ENCODE measurements at regions not wholly inside any gene's neighbourhood (a gene's known extent, or its start where the extent isn't known, plus 50 kb on each side); places are given as distances from the start of the nearest gene placed in this dataset.

DNA sequence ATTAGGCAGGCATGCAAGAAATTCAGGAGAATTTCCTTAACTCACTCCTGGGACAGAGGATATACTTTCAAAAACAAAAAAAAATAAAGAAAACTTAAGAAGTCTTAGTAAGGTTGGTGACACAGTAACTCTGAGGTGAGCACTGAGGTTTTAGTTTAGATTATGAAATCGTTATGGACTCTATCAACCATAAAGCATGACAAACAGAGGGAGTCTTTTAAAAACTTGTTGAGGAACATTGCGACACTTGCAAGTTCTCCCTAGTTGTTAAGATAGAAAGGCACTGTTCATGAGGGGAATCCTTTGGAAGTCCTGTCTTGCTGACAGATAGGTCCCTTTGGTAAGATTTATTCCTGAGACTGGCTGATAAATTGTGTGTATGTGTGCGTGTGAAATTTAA is 194.3 kb upstream of the ERBB4 start:
- no peak for DNase-seq
- no peaks in the 10 kb centered on the region for H3K27me3 Mint-ChIP-seq (ENCODE audit: low read depth, poor library complexity)
- TF ChIP-seq, protein P1, sequence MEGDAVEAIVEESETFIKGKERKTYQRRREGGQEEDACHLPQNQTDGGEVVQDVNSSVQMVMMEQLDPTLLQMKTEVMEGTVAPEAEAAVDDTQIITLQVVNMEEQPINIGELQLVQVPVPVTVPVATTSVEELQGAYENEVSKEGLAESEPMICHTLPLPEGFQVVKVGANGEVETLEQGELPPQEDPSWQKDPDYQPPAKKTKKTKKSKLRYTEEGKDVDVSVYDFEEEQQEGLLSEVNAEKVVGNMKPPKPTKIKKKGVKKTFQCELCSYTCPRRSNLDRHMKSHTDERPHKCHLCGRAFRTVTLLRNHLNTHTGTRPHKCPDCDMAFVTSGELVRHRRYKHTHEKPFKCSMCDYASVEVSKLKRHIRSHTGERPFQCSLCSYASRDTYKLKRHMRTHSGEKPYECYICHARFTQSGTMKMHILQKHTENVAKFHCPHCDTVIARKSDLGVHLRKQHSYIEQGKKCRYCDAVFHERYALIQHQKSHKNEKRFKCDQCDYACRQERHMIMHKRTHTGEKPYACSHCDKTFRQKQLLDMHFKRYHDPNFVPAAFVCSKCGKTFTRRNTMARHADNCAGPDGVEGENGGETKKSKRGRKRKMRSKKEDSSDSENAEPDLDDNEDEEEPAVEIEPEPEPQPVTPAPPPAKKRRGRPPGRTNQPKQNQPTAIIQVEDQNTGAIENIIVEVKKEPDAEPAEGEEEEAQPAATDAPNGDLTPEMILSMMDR (IDR thresholded peaks at IDR 0.05) = no peak
- no peaks in the 10 kb centered on the region for H3K9me3 Mint-ChIP-seq
- H3K4me3 Mint-ChIP-seq = no peak overlapping the region
- no peaks in the 10 kb centered on the region for H3K4me1 Mint-ChIP-seq
- H3K27ac Mint-ChIP-seq = no peak overlapping the region
- no peaks in the 10 kb centered on the region for H3K36me3 Mint-ChIP-seq (ENCODE audit: low read depth)

DNA sequence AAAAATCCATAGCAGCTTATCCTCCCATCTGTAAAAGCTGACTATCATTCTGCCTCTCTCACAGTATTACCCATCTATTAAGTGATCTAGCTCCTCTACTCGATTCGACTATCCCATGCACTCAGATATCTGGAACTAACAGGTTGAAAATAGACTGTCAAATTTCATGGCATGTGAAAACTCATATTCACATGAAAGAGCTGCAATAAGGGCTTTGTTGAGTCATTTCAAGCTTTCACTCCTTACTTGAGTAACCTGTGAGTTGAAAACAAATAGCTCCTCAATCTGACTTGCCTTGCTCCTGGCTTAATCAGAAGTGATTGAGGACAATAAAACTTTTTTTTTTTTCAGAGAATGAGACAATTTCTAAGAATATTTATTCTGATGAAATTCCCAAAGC is 192.4 kb upstream of the ERBB4 start:
- Mint-ChIP-seq H3K27ac (no peak overlapping the region), H3K9me3 (no peaks in the 10 kb centered on the region), H3K4me1 (no peaks in the 10 kb centered on the region), H3K27me3 (ENCODE audit: low read depth, poor library complexity) (no peaks in the 10 kb centered on the region), H3K36me3 (ENCODE audit: low read depth) (no peaks in the 10 kb centered on the region), H3K4me3 (no peak overlapping the region)
- TF ChIP-seq, protein P1 (IDR thresholded peaks at IDR 0.05) = no peak
- no peak for DNase-seq

DNA sequence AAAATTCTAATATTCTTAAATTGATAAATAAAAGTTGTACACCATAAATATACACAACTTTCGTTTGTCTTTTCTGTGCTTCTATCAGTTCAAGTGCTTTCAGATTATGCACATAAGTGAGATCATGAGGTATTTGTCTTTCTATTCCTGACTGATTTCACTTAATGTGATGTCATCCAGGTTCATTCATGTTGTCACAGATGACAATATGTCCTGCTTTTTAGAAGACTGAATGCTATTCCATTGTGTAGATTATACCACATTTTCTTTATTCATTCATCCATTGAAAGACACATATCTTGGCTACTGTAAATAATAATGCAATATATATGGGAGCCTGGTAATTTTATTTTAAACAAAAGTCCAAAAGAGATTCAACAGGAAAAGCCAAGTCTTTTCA is 190.1 kb upstream of the ERBB4 start:
- Mint-ChIP-seq H3K4me3 (no peak overlapping the region), H3K36me3 (ENCODE audit: low read depth) (no peaks in the 10 kb centered on the region), H3K4me1 (no peaks in the 10 kb centered on the region), H3K9me3 (no peaks in the 10 kb centered on the region), H3K27me3 (ENCODE audit: low read depth, poor library complexity) (peaks cover 6% of the 10 kb centered on the region), H3K27ac (no peak overlapping the region)
- TF ChIP-seq, protein P1 (IDR thresholded peaks at IDR 0.05) = no peak
- DNase-seq = no peak

DNA sequence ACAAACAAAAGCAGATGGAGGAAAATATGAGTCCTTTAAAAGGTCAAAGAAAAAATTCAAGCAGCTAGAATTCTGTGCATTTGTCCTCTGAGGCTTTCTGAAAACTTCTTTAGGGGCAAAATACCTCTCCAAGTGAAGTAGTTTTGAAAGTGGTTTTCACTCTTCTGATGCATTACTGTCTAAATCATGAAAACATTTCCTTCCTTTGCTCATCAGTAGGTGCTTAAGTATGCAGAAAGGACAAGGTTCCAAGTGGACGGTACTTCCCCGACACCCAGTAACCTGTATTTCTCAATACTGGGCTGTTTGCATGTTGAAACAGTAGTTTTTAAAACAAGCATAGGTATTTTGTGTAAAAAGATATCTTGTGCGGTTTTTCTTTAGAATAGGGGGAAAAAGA is 189.1 kb upstream of the ERBB4 start:
- Mint-ChIP-seq H3K36me3 (ENCODE audit: low read depth) (no peaks in the 10 kb centered on the region), H3K27ac (no peak overlapping the region), H3K4me1 (no peaks in the 10 kb centered on the region), H3K9me3 (no peaks in the 10 kb centered on the region), H3K27me3 (ENCODE audit: low read depth, poor library complexity) (peaks cover 6% of the 10 kb centered on the region), H3K4me3 (no peak overlapping the region)
- TF ChIP-seq, protein P1 (IDR thresholded peaks at IDR 0.05) = no peak
- DNase-seq = no peak

DNA sequence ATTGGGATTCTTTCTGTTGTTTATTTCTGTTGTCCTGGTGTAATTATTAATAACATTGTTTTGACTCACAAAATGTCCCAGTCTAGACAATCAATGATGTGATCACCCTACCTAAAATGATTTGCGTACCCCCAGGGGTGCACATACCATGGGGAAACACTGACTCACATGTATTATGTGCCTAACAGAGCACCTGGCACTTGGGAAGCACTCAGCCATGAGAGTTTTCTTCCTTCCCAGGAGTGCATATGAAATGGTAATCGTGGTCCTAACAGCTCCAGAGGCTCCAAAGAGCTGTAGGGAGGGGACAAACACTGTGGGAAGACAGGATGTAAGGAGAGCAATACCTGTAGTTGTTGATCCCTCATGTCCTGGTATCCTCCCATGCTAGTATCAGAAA is 187.8 kb upstream of the ERBB4 start:
- Mint-ChIP-seq H3K9me3 (peaks cover 5% of the 10 kb centered on the region), H3K27me3 (ENCODE audit: low read depth, poor library complexity) (peaks cover 6% of the 10 kb centered on the region), H3K27ac (peak overlapping the region; percentile 33), H3K4me3 (no peak overlapping the region), H3K4me1 (no peaks in the 10 kb centered on the region), H3K36me3 (ENCODE audit: low read depth) (no peaks in the 10 kb centered on the region)
- TF ChIP-seq, protein P1 (IDR thresholded peaks at IDR 0.05) = no peak
- no peak for DNase-seq

DNA sequence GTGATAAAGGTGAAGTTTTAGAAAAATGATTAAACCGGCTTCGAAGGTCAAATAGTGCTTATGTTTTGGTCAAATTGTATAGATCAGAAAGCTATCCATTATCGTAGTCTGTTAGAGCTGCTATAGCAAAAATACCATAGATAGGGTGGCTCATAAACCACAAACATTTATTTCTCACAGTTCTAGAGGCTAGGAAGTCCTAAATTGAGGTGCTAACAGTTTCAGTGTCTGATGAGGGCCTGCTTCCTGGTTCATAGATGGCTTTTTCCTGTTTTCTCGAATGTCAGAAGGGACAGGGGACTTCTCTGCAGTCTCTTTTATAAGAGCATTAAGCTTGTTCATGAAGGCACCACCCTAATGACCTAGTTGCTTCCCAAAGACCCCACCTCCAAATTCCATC is 186.6 kb upstream of the ERBB4 start:
- DNase-seq = no peak
- peaks cover 12% of the 10 kb centered on the region for H3K9me3 Mint-ChIP-seq
- H3K4me3 Mint-ChIP-seq = no peak overlapping the region
- no peak overlapping the region for H3K27ac Mint-ChIP-seq
- H3K27me3 Mint-ChIP-seq (ENCODE audit: low read depth, poor library complexity) = peaks cover 6% of the 10 kb centered on the region
- TF ChIP-seq, protein P1 (IDR thresholded peaks at IDR 0.05) = no peak
- H3K36me3 Mint-ChIP-seq (ENCODE audit: low read depth) = no peaks in the 10 kb centered on the region
- no peaks in the 10 kb centered on the region for H3K4me1 Mint-ChIP-seq

Data from nephron progenitor cell (in vitro differentiated cells).